ENCODE measurements at regions not wholly inside any gene's neighbourhood (a gene's known extent, or its start where the extent isn't known, plus 50 kb on each side); places are given as distances from the start of the nearest gene placed in this dataset.

DNA sequence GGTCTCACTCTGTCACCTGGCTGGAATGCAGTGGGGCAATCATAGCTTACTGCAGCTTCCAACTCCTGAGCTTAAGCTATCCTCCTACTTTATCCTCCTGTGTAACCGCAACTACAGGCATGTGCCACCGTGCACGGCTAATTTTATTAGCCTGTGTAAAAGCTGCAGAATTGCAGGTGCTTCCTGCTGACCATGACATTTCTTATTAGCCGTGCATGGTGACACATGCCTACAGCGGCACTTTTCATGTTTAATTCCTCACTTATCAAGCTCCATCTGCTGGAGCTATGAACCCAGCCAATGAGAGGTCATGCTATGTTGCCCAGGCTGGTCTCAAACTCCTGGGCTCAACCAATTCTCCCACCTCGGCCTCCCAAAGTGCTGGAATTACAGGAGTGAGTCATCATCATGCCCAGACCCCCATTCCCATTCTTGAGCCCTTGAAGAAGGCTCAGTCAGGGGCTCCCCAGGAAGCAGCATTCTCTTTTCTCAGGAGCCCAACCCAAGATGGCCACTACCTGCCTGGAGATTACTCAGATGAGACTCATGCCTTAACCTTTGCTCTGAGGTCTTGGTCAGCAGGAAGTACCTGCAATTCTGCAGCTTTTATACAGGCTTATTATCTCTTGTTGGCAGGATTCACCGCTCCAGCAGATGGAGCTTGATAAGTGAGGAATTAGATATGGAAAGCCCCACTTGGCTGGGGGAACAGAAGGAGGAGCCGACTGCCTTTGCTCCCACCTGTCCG, 503.2 kb downstream of the MED13L start:
- TF ChIP-seq CTCF (IDR thresholded peaks at IDR 0.05 in 4 of 5, conservative IDR thresholded peaks at IDR 0.05 in 1 of 5) (no peak), POLR2A (IDR thresholded peaks at IDR 0.05) (no peak)

Measured in gastrocnemius medialis (tissue), 4 donors.